ENCODE measurements at regions not wholly inside any gene's neighbourhood (a gene's known extent, or its start where the extent isn't known, plus 50 kb on each side); places are given as distances from the start of the nearest gene placed in this dataset.
"Not testable (repeated sequence)": the region's sequence is repeated elsewhere in the genome, so short reads cannot be mapped to it uniquely, and the experiment has no call there.

- DNase-seq: not testable (repeated sequence)
These were observed 83.9 kb upstream of the ZNG1F start for GRCh38 chr9:41272879-41273548.

- DNase-seq: not testable (repeated sequence)
These were observed 81.9 kb upstream of the ZNG1F start for GRCh38 chr9:41270992-41271391.

GRCh38 chr9:41269471-41269870 is 80.4 kb upstream of the ZNG1F start:
- not testable (repeated sequence) for DNase-seq

GRCh38 chr9:41269054-41269453 is 79.9 kb upstream of the ZNG1F start:
- DNase-seq: not testable (repeated sequence)

- DNase-seq: not testable (repeated sequence)
These were observed 77.5 kb upstream of the ZNG1F start for GRCh38 chr9:41266602-41267001.

- not testable (repeated sequence) for DNase-seq
These were observed 76.9 kb upstream of the ZNG1F start for GRCh38 chr9:41266000-41266399.

GRCh38 chr9:41251973-41252372 is 62.9 kb upstream of the ZNG1F start:
- not testable (repeated sequence) for DNase-seq

GRCh38 chr9:41251101-41251500 is 62.0 kb upstream of the ZNG1F start:
- DNase-seq: not testable (repeated sequence)

GRCh38 chr9:41246702-41247101 is 57.6 kb upstream of the ZNG1F start:
- DNase-seq: not testable (repeated sequence)
